ENCODE measurements at regions not wholly inside any gene's neighbourhood (a gene's known extent, or its start where the extent isn't known, plus 50 kb on each side); places are given as distances from the start of the nearest gene placed in this dataset.

DNA sequence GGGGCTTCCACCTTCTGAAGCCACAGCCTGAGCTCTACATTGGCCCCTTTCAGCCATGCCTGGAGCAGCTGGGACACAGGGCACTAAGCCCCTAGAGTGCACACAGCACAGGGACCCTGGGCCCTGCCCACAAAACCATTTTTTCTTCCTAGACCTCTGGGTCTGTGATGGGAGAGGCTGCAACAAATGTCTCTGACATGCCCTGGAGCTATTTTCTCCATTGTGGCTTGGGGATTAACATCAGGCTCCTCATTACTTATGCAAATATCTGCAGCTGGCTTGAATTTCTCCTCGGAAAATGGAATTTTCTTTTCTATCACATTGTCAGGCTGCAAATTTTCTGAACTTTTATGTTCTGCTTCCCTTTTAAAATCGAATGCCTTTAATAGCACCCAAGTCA lies 795.7 kb downstream of the LTN1 start:
- TF ChIP-seq CTCF (IDR thresholded peaks at IDR 0.05; ENCODE audit: low read depth, low read length, poor library complexity, severe bottlenecking) (no peak), EZH2phosphoT487 (IDR thresholded peaks at IDR 0.05; ENCODE audit: borderline replicate concordance, low read length) (no peak)
